Fibroblast of skin of right biceps (primary cell): ENCODE measurements at regions not wholly inside any gene's neighbourhood (a gene's known extent, or its start where the extent isn't known, plus 50 kb on each side); places are given as distances from the start of the nearest gene placed in this dataset.

Experiments used
- DNase-seq: peaks from one replicate; pipeline ENCODE4 v3.0.0-alpha.2; 2013

DNA sequence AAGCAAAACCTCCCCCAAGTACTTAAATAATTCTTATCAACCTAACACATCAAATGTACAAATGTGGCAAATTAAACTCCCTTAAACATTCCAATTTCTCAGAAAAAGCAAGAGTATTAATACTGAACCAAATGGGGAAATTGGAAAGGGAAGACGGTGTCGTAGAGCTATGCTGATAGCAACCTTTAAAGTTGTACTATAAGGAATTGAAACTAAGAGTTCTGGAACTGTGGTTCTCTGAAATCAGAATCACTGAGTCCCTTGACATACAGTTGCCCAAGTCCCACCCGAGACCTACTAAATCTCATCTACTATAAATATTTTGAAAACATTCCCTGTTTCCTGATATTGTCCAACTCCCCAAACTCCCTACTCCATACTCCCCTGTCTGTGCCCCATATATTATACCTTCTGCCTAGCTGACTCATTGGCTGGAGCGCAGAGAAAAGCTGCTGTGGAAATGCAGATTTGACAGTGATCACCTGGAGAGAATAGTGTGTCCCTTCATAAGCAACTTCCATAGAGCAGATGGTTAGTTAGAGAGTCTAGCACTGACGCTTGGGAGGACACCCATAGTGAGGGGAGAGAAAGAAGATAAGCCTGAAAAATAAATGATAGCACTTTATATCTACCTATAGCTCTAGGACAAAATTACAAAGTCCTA, 51.4 kb upstream of the ITM2B start:
- DNase-seq, result no peak

DNA sequence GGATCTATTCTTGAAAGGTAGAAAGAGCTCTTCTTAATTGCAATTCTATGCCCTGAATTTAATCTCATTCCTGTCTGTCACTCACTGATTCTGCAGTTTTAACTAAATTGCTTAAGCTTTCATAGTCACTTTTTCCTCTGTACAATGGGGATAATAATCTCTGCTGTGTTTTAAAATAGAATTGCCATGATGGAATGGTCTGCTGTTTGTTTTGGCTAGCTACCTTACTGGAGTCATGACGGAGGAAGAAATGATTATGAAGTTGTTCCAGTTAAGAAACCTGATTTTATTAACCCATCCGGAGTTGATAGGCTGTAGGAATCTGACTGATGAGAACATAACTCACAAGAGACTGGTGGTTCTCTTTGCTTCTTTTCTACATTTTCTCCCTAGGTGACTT, 54.9 kb upstream of the ITM2B start:
- no peak for DNase-seq

DNA sequence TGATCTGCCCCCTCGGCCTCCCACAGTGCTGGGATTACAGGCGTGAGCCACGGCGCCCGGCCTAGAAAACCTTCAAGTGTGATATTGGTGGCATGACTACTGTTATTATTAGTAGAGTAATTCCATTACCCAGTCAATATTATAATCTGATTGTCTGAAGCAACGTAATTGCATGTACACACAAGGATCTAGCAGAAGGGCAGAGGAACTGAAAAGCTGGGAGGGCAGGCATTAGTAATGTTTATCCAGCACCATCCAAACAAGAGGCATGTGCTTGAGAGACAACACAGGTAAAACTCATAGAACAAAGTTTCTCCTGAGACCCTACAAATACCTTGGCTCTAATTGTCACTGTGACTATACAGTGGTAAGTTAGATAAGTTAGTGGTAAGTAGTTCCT, 56.2 kb upstream of the ITM2B start:
- DNase-seq, result no peak

- DNase-seq, result no peak
Measured at GRCh38 chr13:48175185-48175584, 57.8 kb upstream of the ITM2B start.

- DNase-seq, result no peak
Measured at GRCh38 chr13:48167866-48168265, 65.1 kb upstream of the ITM2B start.

DNA sequence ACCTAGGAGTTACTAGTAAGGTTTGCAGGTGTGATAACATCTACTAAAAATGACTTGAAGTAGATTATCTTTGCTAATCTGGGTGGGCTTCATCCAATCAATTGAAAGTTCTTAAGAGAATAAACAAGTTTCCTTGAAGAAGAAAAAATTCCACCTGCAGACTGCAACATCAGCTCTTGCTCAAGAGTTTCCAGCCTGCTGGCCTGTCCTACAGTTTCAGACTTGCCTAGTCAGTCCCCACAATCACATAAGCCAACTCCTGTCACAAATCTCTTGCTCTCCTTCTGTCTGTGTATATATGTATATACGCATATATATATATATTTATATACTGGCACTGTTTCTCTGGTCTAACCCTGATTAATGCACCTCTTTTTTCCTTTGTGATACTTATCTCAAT, 67.3 kb upstream of the ITM2B start:
- no peak for DNase-seq

GRCh38 chr13:48165063-48165462, 67.9 kb upstream of the ITM2B start:
- no peak for DNase-seq

DNA sequence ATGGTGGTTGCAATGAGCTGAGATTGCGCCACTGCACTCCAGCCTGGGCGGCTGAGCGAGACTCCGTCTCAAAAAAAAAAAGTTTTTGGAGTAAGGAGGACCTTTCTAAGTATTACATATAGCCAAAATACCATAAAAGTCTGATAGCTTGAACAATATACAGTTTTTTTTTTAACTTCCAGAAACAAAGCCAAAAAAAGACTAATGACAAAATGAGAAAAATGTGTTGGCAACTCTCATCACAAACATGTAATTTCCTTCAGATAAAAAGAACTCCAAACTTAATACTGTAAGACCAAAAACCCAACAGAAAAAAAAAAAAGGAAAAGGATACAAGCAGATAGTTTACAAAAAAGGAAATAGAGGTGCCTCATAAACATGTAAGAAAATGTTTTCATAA, 68.2 kb upstream of the MED4 start:
- no peak for DNase-seq

- no peak for DNase-seq
Measured at GRCh38 chr13:48162217-48162616, 67.3 kb upstream of the MED4 start.

DNA sequence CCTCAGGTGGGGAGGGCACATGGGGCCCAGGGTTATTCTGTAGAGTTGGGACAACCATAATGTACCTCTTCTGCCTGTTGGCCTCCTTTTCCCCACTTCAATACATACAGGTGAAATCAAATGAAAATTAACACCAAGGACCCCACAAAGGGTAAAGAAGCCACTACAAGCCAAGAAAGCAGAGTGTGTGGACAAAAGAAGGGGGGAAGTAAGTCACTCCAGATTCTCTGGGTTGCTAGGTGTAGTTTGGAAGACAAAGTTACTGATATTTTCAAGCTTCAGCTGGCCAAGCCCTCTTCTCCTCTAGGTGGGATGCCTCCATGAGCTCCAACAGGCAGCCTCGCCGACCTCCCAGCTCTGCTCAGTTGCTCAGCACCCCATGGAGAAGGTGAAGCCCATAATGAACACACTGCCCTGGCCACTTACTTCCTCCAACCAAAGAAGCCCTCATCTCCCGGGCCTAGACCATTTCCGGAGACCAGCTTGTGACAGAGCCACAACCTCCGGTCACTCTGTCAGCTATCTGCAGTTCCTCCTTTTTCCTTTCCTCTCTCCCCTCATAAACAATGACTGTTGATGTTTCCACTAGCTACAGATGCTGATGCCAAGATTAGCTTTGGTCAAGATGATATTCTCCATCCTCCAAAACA, 66.8 kb upstream of the MED4 start:
- no peak for DNase-seq

GRCh38 chr13:48160606-48161278, 65.8 kb upstream of the MED4 start:
- DNase-seq, result peak; percentile 37

DNA sequence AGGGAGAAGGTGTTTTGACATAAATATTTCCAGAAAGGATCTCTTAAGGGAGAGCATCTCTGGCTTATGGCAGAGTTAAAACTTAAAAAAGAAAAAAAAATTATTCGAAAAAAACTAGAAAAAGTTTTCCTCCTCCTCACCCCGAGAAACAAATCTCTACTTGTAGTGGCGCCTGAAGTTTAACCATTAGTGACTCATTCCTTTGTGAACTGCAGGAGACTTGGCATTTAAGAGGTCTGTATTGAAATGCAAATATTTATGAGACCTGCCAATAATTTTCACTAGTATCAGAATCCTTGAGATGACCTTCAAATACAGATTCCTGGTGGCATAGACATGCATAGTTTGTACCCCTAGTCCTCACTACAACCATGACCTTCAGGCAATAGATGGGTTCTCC, 64.9 kb upstream of the MED4 start:
- peak; percentile 9 for DNase-seq

GRCh38 chr13:48159401-48159800, 64.5 kb upstream of the MED4 start:
- peak; percentile 34 for DNase-seq

DNA sequence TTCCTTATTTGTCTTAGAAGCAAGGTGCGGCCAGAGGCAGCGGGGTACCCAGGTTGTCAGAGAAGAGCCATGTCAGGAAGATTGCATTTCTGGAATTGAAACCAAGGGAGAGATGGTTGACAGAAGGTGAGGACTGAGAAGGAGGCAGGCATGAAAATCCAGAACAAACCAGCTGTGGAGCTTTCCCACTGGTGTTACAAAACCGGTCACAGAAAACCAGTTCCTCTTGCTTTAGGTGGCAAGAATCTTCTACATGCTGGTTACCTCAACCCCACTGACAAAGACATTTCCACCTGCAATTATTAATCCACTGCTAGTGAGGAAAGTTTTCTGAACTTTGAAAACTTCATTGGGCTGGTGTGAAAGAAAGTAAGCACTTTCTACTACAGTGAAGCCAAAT, 64.0 kb upstream of the MED4 start:
- no peak for DNase-seq

GRCh38 chr13:48158290-48158689, 63.4 kb upstream of the MED4 start:
- no peak for DNase-seq

DNA sequence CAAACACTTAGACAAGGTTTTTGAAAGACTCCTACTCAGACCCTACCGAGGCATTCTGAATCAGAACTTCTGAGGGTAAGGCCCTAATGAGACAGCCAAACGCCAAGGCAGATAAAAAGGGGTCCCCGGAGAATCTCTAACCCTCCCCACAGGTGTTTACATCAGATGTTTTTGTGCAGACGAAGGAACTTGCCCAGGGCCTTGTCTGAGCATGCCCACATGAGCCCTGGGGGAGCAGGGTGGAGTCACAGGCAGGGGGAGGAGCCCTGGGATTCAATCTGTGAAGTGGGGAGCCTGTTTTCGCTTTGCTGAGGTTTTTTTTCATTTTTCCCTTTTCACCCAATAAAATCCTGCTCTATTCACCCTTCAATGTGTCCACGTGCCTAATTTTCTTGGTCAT, 61.6 kb upstream of the MED4 start:
- DNase-seq, result no peak

GRCh38 chr13:48155848-48156247, 60.9 kb upstream of the MED4 start:
- peak; percentile 47 for DNase-seq

DNA sequence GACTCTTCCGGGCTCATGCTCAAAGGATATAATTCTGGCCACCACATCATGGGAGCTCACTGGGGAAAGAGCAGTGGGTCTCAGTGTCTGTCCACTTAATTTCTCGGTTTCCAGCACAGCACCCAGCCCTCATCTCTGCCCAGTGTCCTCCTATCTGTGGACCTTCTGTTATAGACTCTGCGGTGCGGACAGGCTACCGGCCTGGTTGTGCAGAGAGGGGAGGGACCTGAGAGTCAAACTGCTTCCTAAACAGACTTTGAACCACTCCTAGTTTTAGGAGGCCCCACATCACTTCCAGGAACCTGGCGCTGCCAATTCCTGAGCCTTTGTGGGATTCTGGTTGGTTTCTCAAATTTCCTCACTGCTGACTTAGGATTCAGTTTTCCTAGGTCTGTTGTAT, 59.8 kb upstream of the MED4 start:
- DNase-seq, result no peak

GRCh38 chr13:48153186-48153585, 58.3 kb upstream of the MED4 start:
- no peak for DNase-seq

GRCh38 chr13:48151363-48152161, 56.7 kb upstream of the MED4 start:
- DNase-seq, result peak; percentile 5

- DNase-seq, result no peak
Measured at GRCh38 chr13:48148454-48148853, 53.5 kb upstream of the MED4 start.

GRCh38 chr13:48146636-48147035, 51.7 kb upstream of the MED4 start:
- DNase-seq, result no peak

GRCh38 chr13:48146122-48146521, 51.2 kb upstream of the MED4 start:
- DNase-seq, result no peak
